Chondrocyte (in vitro differentiated cells): ENCODE measurements at regions not wholly inside any gene's neighbourhood (a gene's known extent, or its start where the extent isn't known, plus 50 kb on each side); places are given as distances from the start of the nearest gene placed in this dataset.
A peak's percentile ranks its signal among the peaks of the same experiment; 100 is the strongest.

Experiments used
- DNase-seq: peaks from one replicate; pipeline ENCODE4 v3.0.0; 2021; ENCODE audit warnings: mixed read lengths, low spot score
- H3K27ac Mint-ChIP-seq: one replicate; pipeline ENCODE4 v1.8.0; 2021; ENCODE audit warnings: mild to moderate bottlenecking, moderate library complexity, mixed read lengths; ENCODE audit not compliant: unreplicated experiment
- H3K27me3 Mint-ChIP-seq: 2 replicates; pipeline ENCODE4 v1.8.0; 2021; ENCODE audit warnings: low read depth, mixed read lengths
- H3K36me3 Mint-ChIP-seq: 2 replicates; pipeline ENCODE4 v1.8.0; 2021; ENCODE audit warnings: low read depth, mixed read lengths
- H3K4me1 Mint-ChIP-seq: 2 replicates; pipeline ENCODE4 v1.8.0; 2021; ENCODE audit warnings: low read depth, mild to moderate bottlenecking, mixed read lengths
- H3K4me3 Mint-ChIP-seq: one replicate; pipeline ENCODE4 v1.8.0; 2021; ENCODE audit warnings: mild to moderate bottlenecking, moderate library complexity, mixed read lengths; ENCODE audit not compliant: unreplicated experiment
- H3K9me3 Mint-ChIP-seq: 2 replicates; pipeline ENCODE4 v1.8.0; 2021; ENCODE audit warnings: low read depth, mixed read lengths
- TF ChIP-seq, protein P1 (sequence below): fragments of 200-600 bp; sonication (generic); IDR thresholded peaks from 2 replicates; pipeline ENCODE4 v1.5.0; 2021; ENCODE audit warnings: antibody characterized with exemption, mild to moderate bottlenecking, moderate library complexity

DNA sequence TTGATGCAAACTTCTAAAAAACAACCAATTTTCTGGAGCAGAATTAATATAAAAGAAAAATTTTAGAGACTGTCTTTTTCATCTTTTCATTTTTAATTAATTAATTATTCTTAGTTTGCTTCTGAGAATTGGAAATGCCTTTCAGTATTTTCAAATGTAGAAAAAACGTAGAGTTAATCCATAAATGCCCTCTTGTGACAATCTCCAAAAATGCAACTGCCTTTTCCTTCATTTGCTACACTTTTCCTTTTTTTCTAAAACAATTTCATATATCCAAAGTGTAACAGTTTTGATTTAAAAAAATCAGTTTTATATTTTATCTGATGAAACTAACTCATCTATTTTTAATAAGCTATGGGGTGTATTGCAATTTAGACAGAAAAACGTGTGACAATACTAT lies 409.3 kb downstream of the PRKD1 start:
- Mint-ChIP-seq H3K27me3 (peaks cover 14% of the 10 kb centered on the region), H3K4me3 (no peak overlapping the region), H3K27ac (no peak overlapping the region), H3K9me3 (peaks cover 8% of the 10 kb centered on the region), H3K36me3 (peaks cover 2% of the 10 kb centered on the region), H3K4me1 (no peaks in the 10 kb centered on the region)
- no peak for DNase-seq
- TF ChIP-seq, protein P1, sequence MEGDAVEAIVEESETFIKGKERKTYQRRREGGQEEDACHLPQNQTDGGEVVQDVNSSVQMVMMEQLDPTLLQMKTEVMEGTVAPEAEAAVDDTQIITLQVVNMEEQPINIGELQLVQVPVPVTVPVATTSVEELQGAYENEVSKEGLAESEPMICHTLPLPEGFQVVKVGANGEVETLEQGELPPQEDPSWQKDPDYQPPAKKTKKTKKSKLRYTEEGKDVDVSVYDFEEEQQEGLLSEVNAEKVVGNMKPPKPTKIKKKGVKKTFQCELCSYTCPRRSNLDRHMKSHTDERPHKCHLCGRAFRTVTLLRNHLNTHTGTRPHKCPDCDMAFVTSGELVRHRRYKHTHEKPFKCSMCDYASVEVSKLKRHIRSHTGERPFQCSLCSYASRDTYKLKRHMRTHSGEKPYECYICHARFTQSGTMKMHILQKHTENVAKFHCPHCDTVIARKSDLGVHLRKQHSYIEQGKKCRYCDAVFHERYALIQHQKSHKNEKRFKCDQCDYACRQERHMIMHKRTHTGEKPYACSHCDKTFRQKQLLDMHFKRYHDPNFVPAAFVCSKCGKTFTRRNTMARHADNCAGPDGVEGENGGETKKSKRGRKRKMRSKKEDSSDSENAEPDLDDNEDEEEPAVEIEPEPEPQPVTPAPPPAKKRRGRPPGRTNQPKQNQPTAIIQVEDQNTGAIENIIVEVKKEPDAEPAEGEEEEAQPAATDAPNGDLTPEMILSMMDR = peak; percentile 69

DNA sequence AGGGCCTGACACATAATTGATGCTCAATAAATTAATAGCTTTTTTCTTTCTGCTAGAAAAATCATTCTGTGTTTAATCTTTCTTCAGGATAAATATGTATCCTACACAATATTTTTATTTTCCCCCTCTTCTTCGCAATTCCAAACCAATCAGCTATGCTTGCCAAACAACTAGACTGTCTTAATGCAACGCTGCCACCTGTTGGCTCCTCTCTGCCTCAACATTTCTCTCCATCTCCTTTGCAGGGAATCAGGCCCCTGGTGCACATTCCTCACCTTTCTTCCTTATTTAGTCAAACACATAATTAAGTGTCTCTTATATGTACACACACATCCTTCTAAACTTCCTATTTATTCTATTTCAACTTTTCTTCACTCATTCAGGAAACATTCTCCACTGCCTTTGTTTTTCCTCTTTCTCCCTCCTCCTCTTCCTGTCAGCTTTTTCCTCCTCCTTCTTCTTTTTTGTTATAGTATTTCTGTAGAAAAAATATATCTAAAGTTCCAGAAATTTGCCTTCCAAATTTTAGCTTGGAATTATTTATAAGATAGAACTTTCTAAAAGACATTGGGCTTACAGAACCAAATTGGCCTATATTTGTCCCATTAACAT lies 406.0 kb downstream of the PRKD1 start:
- DNase-seq = no peak
- Mint-ChIP-seq H3K36me3 (peaks cover 2% of the 10 kb centered on the region), H3K9me3 (peaks cover 8% of the 10 kb centered on the region), H3K4me3 (no peak overlapping the region), H3K27ac (no peak overlapping the region), H3K27me3 (peaks cover 8% of the 10 kb centered on the region), H3K4me1 (no peaks in the 10 kb centered on the region)
- TF ChIP-seq, protein P1 = peak; percentile 45
